ENCODE measurements at regions not wholly inside any gene's neighbourhood (a gene's known extent, or its start where the extent isn't known, plus 50 kb on each side); places are given as distances from the start of the nearest gene placed in this dataset.

- no peak for ATAC-seq
- TF ChIP-seq PATZ1 (CRISPR knock-in tag; IDR thresholded peaks at IDR 0.05; ENCODE audit: borderline replicate concordance) (no peak), CSDC2 (CRISPR knock-in tag; IDR thresholded peaks at IDR 0.05) (no peak), ZNF8 (CRISPR knock-in tag; IDR thresholded peaks at IDR 0.05) (no peak), PPARA (CRISPR knock-in tag; IDR thresholded peaks at IDR 0.05; ENCODE audit: borderline replicate concordance) (no peak), ARNTL (CRISPR knock-in tag; IDR thresholded peaks at IDR 0.05; ENCODE audit: borderline replicate concordance, low read depth) (no peak), ZFP3 (CRISPR knock-in tag; IDR thresholded peaks at IDR 0.05) (no peak), TOX (CRISPR knock-in tag; IDR thresholded peaks at IDR 0.05; ENCODE audit: borderline replicate concordance) (no peak), RARB (CRISPR knock-in tag; IDR thresholded peaks at IDR 0.05) (no peak), POU6F1 (CRISPR knock-in tag; IDR thresholded peaks at IDR 0.05; ENCODE audit: borderline replicate concordance, low read depth) (no peak), ZNF70 (CRISPR knock-in tag; IDR thresholded peaks at IDR 0.05) (no peak), ZC3H10 (CRISPR knock-in tag; IDR thresholded peaks at IDR 0.05) (no peak), TSHZ2 (CRISPR knock-in tag; IDR thresholded peaks at IDR 0.05) (no peak)
Measured at GRCh38 chr2:45260946-45261345, 251.7 kb upstream of the SIX2 start.

- TF ChIP-seq ISL1 (CRISPR knock-in tag; IDR thresholded peaks at IDR 0.05) (no peak), ARNTL (CRISPR knock-in tag; IDR thresholded peaks at IDR 0.05; ENCODE audit: borderline replicate concordance, low read depth) (no peak), PATZ1 (CRISPR knock-in tag; IDR thresholded peaks at IDR 0.05; ENCODE audit: borderline replicate concordance) (no peak), PPARA (CRISPR knock-in tag; IDR thresholded peaks at IDR 0.05; ENCODE audit: borderline replicate concordance) (no peak), ZC3H10 (CRISPR knock-in tag; IDR thresholded peaks at IDR 0.05) (no peak), ZNF565 (CRISPR knock-in tag; conservative IDR thresholded peaks at IDR 0.05; ENCODE audit: low read depth) (no peak), ZNF70 (CRISPR knock-in tag; IDR thresholded peaks at IDR 0.05) (no peak), OSR1 (CRISPR knock-in tag; IDR thresholded peaks at IDR 0.05) (no peak), POU6F1 (CRISPR knock-in tag; IDR thresholded peaks at IDR 0.05; ENCODE audit: borderline replicate concordance, low read depth) (no peak), CSRNP3 (CRISPR knock-in tag; IDR thresholded peaks at IDR 0.05) (no peak)
Measured at GRCh38 chr2:45259547-45260160, 250.4 kb upstream of the SIX2 start.

DNA sequence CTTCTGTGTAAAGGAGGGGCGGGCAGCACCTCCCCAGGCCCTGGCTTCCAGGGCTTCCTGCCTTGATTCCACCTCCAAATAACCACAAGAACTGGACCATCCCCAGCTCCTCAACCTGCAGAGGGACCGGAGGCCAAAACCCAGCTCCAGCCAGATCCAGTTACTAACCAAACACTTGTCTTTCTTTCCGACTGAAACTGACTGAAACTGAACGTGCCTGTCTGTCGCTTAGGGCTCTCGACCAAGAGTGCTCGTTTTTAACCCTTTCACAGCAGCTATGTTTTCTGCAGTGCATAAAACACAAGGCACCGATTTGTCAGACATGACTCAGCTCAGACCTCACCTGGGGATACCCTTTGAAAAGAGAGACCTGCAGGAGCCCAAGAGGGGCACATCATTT lies 249.9 kb upstream of the SIX2 start:
- no peak for ATAC-seq
- no peak for TF ChIP-seq TSHZ2 (CRISPR knock-in tag; IDR thresholded peaks at IDR 0.05)
- TF ChIP-seq PPARA (CRISPR knock-in tag; IDR thresholded peaks at IDR 0.05; ENCODE audit: borderline replicate concordance): no peak
- TF ChIP-seq RARB (CRISPR knock-in tag; IDR thresholded peaks at IDR 0.05): no peak
- TF ChIP-seq ZC3H10 (CRISPR knock-in tag; IDR thresholded peaks at IDR 0.05): no peak
- TF ChIP-seq PATZ1 (CRISPR knock-in tag; IDR thresholded peaks at IDR 0.05; ENCODE audit: borderline replicate concordance): no peak
- no peak for TF ChIP-seq CSRNP3 (CRISPR knock-in tag; IDR thresholded peaks at IDR 0.05)
- TF ChIP-seq ZNF8 (CRISPR knock-in tag; IDR thresholded peaks at IDR 0.05): no peak

More at GRCh38 chr2:45259547-45260160, 250.4 kb upstream of the SIX2 start:
- no peak for ATAC-seq
